Suprapubic skin (tissue), 4 donors: ENCODE measurements at regions not wholly inside any gene's neighbourhood (a gene's known extent, or its start where the extent isn't known, plus 50 kb on each side); places are given as distances from the start of the nearest gene placed in this dataset.

Source experiments
- DNase-seq, 2 donors: peaks; one replicate each; pipeline ENCODE4 v3.0.0-alpha.2; 2019; ENCODE audit warnings: low spot score in 2 of 2
- H3K27ac ChIP-seq: fragments of 200-600 bp; sonication (generic); one replicate; pipeline ENCODE4 v1.5.1; 2019
- H3K27me3 ChIP-seq: fragments of 200-600 bp; sonication (generic); one replicate; pipeline ENCODE4 v1.5.1; 2019
- H3K36me3 ChIP-seq: fragments of 200-600 bp; sonication (generic); one replicate; pipeline ENCODE4 v1.5.1; 2019
- H3K4me1 ChIP-seq: fragments of 200-600 bp; sonication (generic); one replicate; pipeline ENCODE4 v1.5.1; 2019
- H3K4me3 ChIP-seq: fragments of 200-600 bp; sonication (generic); one replicate; pipeline ENCODE4 v1.5.1; 2019; ENCODE audit warnings: mild to moderate bottlenecking
- H3K9me3 ChIP-seq: fragments of 200-600 bp; sonication (generic); one replicate; pipeline ENCODE4 v1.5.1; 2019
- CTCF ChIP-seq, 2 donors: fragments of 200-600 bp in 1 of 2; fragments of 450-650 bp in 1 of 2; sonication (generic) in 1 of 2; IDR thresholded peaks; one replicate each; pipeline ENCODE4 v1.5.1; 2016 to 2019; ENCODE audit warnings: antibody characterized with exemption in 2 of 2, mild to moderate bottlenecking in 1 of 2, moderate library complexity in 1 of 2
- EP300 ChIP-seq: sonication (generic); formaldehyde crosslinking; IDR thresholded peaks from one replicate; pipeline ENCODE4 v1.6.1; 2017; ENCODE audit warnings: antibody characterized with exemption
- POLR2A ChIP-seq, 2 donors: fragments of 450-650 bp; IDR thresholded peaks; one replicate each; pipeline ENCODE4 v1.6.1; 2017; ENCODE audit warnings: antibody characterized with exemption in 2 of 2, mild to moderate bottlenecking in 2 of 2, moderate library complexity in 2 of 2
- POLR2AphosphoS5 ChIP-seq, 3 donors: sonication (generic); formaldehyde crosslinking; IDR thresholded peaks; one replicate each; pipeline ENCODE4 v1.6.1; 2017; ENCODE audit warnings: antibody characterized with exemption in 3 of 3
- WGBS: methylation state at CpG from one replicate; pipeline ENCODE4 v1.1.5; 2018; 5-methylcytosine and 5-hydroxymethylcytosine counted together

GRCh38 chr7:142698429-142698828, 50.8 kb upstream of the PRSS1 start:
- Histone ChIP-seq H3K4me3 (no peak overlapping the region), H3K9me3 (no peaks in the 10 kb centered on the region), H3K4me1 (no peaks in the 10 kb centered on the region), H3K27ac (no peak overlapping the region), H3K27me3 (no peaks in the 10 kb centered on the region), H3K36me3 (no peaks in the 10 kb centered on the region)
- 85% methylated on average over 1 of the region's 1 CpG for WGBS
- DNase-seq = no peak
- TF ChIP-seq CTCF (IDR thresholded peaks at IDR 0.05) (no peak), POLR2AphosphoS5 (IDR thresholded peaks at IDR 0.05) (no peak), EP300 (no peak), POLR2A (IDR thresholded peaks at IDR 0.05) (no peak)

- no peaks in the 10 kb centered on the region for H3K36me3 ChIP-seq
- H3K9me3 ChIP-seq = no peaks in the 10 kb centered on the region
- no peak for DNase-seq
- no peak overlapping the region for H3K27ac ChIP-seq
- no peaks in the 10 kb centered on the region for H3K4me1 ChIP-seq
- WGBS = 58% methylated on average over 4 of the region's 4 CpGs
- TF ChIP-seq CTCF (IDR thresholded peaks at IDR 0.05) (no peak), EP300 (no peak), POLR2AphosphoS5 (IDR thresholded peaks at IDR 0.05) (no peak), POLR2A (IDR thresholded peaks at IDR 0.05) (no peak)
- H3K4me3 ChIP-seq = no peak overlapping the region
- H3K27me3 ChIP-seq = no peaks in the 10 kb centered on the region
These were observed 52.0 kb upstream of the PRSS1 start for GRCh38 chr7:142697270-142697669.

GRCh38 chr7:142696456-142697179, 52.7 kb upstream of the PRSS1 start:
- no peaks in the 10 kb centered on the region for H3K4me1 ChIP-seq
- H3K27ac ChIP-seq = no peak overlapping the region
- H3K9me3 ChIP-seq = no peaks in the 10 kb centered on the region
- DNase-seq = no peak
- no peak for TF ChIP-seq POLR2AphosphoS5 (IDR thresholded peaks at IDR 0.05)
- no peak for TF ChIP-seq POLR2A (IDR thresholded peaks at IDR 0.05)
- no peak for TF ChIP-seq CTCF (IDR thresholded peaks at IDR 0.05)
- TF ChIP-seq EP300 = no peak
- H3K4me3 ChIP-seq = no peak overlapping the region
- H3K27me3 ChIP-seq = no peaks in the 10 kb centered on the region
- H3K36me3 ChIP-seq = no peaks in the 10 kb centered on the region

GRCh38 chr7:142693911-142694310, 55.4 kb upstream of the PRSS1 start:
- Histone ChIP-seq H3K4me1 (no peaks in the 10 kb centered on the region), H3K9me3 (no peaks in the 10 kb centered on the region)
- TF ChIP-seq CTCF (IDR thresholded peaks at IDR 0.05) (no peak), EP300 (no peak), POLR2A (IDR thresholded peaks at IDR 0.05) (no peak), POLR2AphosphoS5 (IDR thresholded peaks at IDR 0.05) (no peak)

GRCh38 chr7:142690554-142691182, 58.6 kb upstream of the PRSS1 start:
- Histone ChIP-seq H3K27me3 (no peaks in the 10 kb centered on the region), H3K9me3 (no peaks in the 10 kb centered on the region), H3K36me3 (no peaks in the 10 kb centered on the region), H3K27ac (no peak overlapping the region), H3K4me3 (no peak overlapping the region), H3K4me1 (no peaks in the 10 kb centered on the region)
- 94% methylated on average over 2 of the region's 2 CpGs for WGBS
- TF ChIP-seq EP300 (no peak), CTCF (IDR thresholded peaks at IDR 0.05) (no peak), POLR2AphosphoS5 (IDR thresholded peaks at IDR 0.05) (no peak), POLR2A (IDR thresholded peaks at IDR 0.05) (no peak)
- DNase-seq = no peak

More at GRCh38 chr7:142693911-142694310, 55.4 kb upstream of the PRSS1 start:
- Histone ChIP-seq H3K27ac (no peak overlapping the region), H3K4me3 (no peak overlapping the region), H3K27me3 (no peaks in the 10 kb centered on the region), H3K36me3 (no peaks in the 10 kb centered on the region)
- DNase-seq = no peak
